Breast epithelium (tissue), 3 donors: ENCODE measurements at regions not wholly inside any gene's neighbourhood (a gene's known extent, or its start where the extent isn't known, plus 50 kb on each side); places are given as distances from the start of the nearest gene placed in this dataset.

Experiments used
- CTCF ChIP-seq, 3 donors: fragments of 450-650 bp; IDR thresholded peaks; one replicate each; pipeline ENCODE4 v1.5.1; 2016 to 2017; ENCODE audit warnings: antibody characterized with exemption in 3 of 3, mild to moderate bottlenecking in 3 of 3, moderate library complexity in 3 of 3
- POLR2AphosphoS5 ChIP-seq, 3 donors: sonication (generic); formaldehyde crosslinking; IDR thresholded peaks; one replicate each; pipeline ENCODE4 v1.6.1; 2017; ENCODE audit warnings: antibody characterized with exemption in 3 of 3

GRCh38 chr7:13107291-13107690 is 419.9 kb downstream of the ARL4A start:
- TF ChIP-seq CTCF (IDR thresholded peaks at IDR 0.05) (no peak), POLR2AphosphoS5 (IDR thresholded peaks at IDR 0.05) (no peak)
